Activated CD4-positive, alpha-beta T cell treated with anti-CD3 and anti-CD28 coated beads, Interleukin-2, amount 10 ng/mL, durations not matched to agents 7 days and 5 days (primary cell): ENCODE measurements at regions not wholly inside any gene's neighbourhood (a gene's known extent, or its start where the extent isn't known, plus 50 kb on each side); places are given as distances from the start of the nearest gene placed in this dataset.

ENCODE experiments used
- CTCF ChIA-PET: fragments of 350-600 bp; sonication (Branson Sonifier 250); formaldehyde crosslinking; loops from one replicate; lab custom pipeline; 2021; ENCODE audit warnings: antibody characterized with exemption; lab: Charles Lee
- POLR2A ChIA-PET: fragments of 350-600 bp; sonication (Branson Sonifier 250); formaldehyde crosslinking; loops from one replicate; lab custom pipeline; 2021; ENCODE audit warnings: antibody characterized with exemption; lab: Charles Lee
- DNase-seq: peaks from one replicate; pipeline ENCODE4 v3.0.0-alpha.2; 2020
- H3K27ac Mint-ChIP-seq: one replicate; pipeline ENCODE4 v1.8.0; 2021; ENCODE audit warnings: mild to moderate bottlenecking, moderate library complexity, mixed read lengths
- H3K27me3 Mint-ChIP-seq: one replicate; pipeline ENCODE4 v1.8.0; 2021; ENCODE audit warnings: mixed read lengths
- H3K36me3 Mint-ChIP-seq: one replicate; pipeline ENCODE4 v1.8.0; 2021; ENCODE audit warnings: low read depth, mixed read lengths
- H3K4me1 Mint-ChIP-seq: one replicate; pipeline ENCODE4 v1.8.0; 2021; ENCODE audit warnings: mixed read lengths
- H3K4me3 Mint-ChIP-seq: one replicate; pipeline ENCODE4 v1.8.0; 2021; ENCODE audit warnings: mild to moderate bottlenecking, moderate library complexity, mixed read lengths
- H3K9me3 Mint-ChIP-seq: one replicate; pipeline ENCODE4 v1.8.0; 2021; ENCODE audit warnings: mixed read lengths

- Mint-ChIP-seq H3K27me3 (peaks cover 11% of the 10 kb centered on the region), H3K4me1 (no peaks in the 10 kb centered on the region), H3K9me3 (no peaks in the 10 kb centered on the region), H3K4me3 (no peak overlapping the region), H3K27ac (no peak overlapping the region), H3K36me3 (no peaks in the 10 kb centered on the region)
- no peak for DNase-seq
- CTCF ChIA-PET, result no interaction called here
- POLR2A ChIA-PET, result no interaction called here
Observed at GRCh38 chr2:219713110-219713509, 85.7 kb downstream of the SLC4A3 start.

- Mint-ChIP-seq H3K27me3 (peaks cover 11% of the 10 kb centered on the region), H3K4me3 (no peak overlapping the region), H3K9me3 (no peaks in the 10 kb centered on the region), H3K27ac (no peak overlapping the region), H3K36me3 (no peaks in the 10 kb centered on the region), H3K4me1 (no peaks in the 10 kb centered on the region)
- ChIA-PET CTCF (no interaction called here), POLR2A (no interaction called here)
- no peak for DNase-seq
Observed at GRCh38 chr2:219714681-219715400, 87.4 kb downstream of the SLC4A3 start.

GRCh38 chr2:219718066-219718465 lies 90.6 kb downstream of the SLC4A3 start:
- Mint-ChIP-seq H3K4me3 (no peak overlapping the region), H3K27ac (no peak overlapping the region), H3K4me1 (no peaks in the 10 kb centered on the region), H3K27me3 (peaks cover 9% of the 10 kb centered on the region), H3K36me3 (no peaks in the 10 kb centered on the region), H3K9me3 (no peaks in the 10 kb centered on the region)
- ChIA-PET CTCF (no interaction called here), POLR2A (no interaction called here)
- no peak for DNase-seq

DNA sequence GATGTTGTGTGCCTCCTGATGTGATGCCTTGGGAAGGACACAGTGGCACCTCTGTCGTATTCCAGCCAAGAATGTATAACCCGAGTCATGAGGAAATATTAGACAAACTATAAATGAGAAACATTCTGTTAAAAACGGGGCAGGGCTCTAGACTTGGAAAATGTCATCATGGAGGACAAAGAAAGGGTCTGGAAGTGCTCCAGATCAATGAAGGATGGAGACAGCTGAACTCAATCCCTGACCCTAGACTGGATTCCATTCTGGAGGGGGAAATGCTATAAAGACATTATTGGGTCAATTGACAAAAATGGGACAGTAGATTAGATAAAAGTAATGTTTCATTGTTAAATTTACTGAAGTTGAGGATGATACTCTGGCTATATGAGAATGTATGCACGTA lies 92.1 kb downstream of the SLC4A3 start:
- Mint-ChIP-seq H3K4me1 (no peaks in the 10 kb centered on the region), H3K27ac (no peak overlapping the region), H3K36me3 (no peaks in the 10 kb centered on the region), H3K9me3 (no peaks in the 10 kb centered on the region), H3K27me3 (peaks cover 9% of the 10 kb centered on the region), H3K4me3 (no peak overlapping the region)
- ChIA-PET POLR2A (no interaction called here), CTCF (no interaction called here)
- DNase-seq, result no peak

DNA sequence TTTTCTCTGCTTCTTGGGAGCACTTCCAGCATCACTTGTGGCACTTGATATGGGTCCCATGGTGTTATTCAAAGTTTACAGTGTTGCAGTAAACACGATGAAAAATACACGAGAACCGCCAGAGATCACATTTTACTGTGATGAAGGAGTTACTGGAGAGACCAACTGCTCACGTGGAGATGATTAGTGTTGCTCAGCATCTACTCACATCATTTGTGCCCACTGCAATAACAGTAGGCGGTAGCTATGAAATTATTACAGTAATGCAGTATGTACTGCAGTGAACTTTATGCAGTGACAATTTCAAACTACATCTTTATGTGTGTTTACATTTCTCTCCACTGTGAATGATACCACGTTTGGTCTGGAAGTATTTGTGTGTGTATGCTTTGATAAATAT lies 93.5 kb downstream of the SLC4A3 start:
- Mint-ChIP-seq H3K27ac (no peak overlapping the region), H3K9me3 (no peaks in the 10 kb centered on the region), H3K4me1 (no peaks in the 10 kb centered on the region), H3K27me3 (peaks cover 4% of the 10 kb centered on the region), H3K4me3 (no peak overlapping the region), H3K36me3 (no peaks in the 10 kb centered on the region)
- POLR2A ChIA-PET, result no interaction called here
- no peak for DNase-seq
- CTCF ChIA-PET, result interaction anchor here (1.0 kb wide), 1 partner anchor 16 kb away, joined by 3 read pairs; no protein-coding TSS in a partner anchor

DNA sequence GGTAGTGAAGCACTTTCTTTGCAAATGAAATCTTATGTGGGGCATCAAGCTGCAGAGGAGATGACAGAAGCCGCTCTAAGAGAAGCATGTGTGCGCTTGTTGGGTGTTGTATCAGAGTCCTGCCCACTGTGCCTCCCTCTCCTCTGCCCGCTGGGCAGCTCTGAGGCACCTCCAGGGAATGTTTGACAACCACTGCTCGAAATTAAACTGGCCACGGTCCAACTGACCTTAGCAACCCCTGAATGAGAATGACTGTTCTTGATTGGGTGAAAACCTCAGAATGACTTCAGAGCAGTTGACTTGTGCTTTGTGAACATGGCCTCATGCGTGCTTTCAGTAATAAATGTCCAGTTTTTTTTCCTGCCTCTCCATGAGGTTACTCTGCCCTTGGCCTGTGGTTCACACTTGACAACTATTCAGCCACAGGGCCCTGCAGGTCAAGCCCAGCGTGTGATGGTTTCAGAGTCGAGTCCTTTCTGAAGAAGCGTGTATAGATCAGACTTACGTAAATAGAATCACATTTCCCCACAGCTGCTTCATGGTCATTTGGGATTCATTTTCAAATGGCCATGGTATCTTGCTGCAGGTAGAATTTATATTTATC lies 94.9 kb downstream of the SLC4A3 start:
- H3K27me3 Mint-ChIP-seq, result no peaks in the 10 kb centered on the region
- H3K27ac Mint-ChIP-seq, result no peak overlapping the region
- POLR2A ChIA-PET, result no interaction called here
- H3K36me3 Mint-ChIP-seq, result no peaks in the 10 kb centered on the region
- no peak overlapping the region for H3K4me3 Mint-ChIP-seq
- no peaks in the 10 kb centered on the region for H3K9me3 Mint-ChIP-seq
- CTCF ChIA-PET, result no interaction called here
- no peaks in the 10 kb centered on the region for H3K4me1 Mint-ChIP-seq
- DNase-seq, result no peak

GRCh38 chr2:219723311-219723710 lies 95.9 kb downstream of the SLC4A3 start:
- POLR2A ChIA-PET, result no interaction called here
- H3K4me1 Mint-ChIP-seq, result no peaks in the 10 kb centered on the region
- no peaks in the 10 kb centered on the region for H3K27me3 Mint-ChIP-seq
- CTCF ChIA-PET, result interaction anchor here (1.0 kb wide), 1 partner anchor 12 kb away, joined by 4 read pairs; no protein-coding TSS in a partner anchor
- H3K9me3 Mint-ChIP-seq, result no peaks in the 10 kb centered on the region
- no peak overlapping the region for H3K27ac Mint-ChIP-seq
- no peak for DNase-seq
- H3K36me3 Mint-ChIP-seq, result no peaks in the 10 kb centered on the region
- H3K4me3 Mint-ChIP-seq, result no peak overlapping the region

GRCh38 chr2:219724628-219725027 lies 97.2 kb downstream of the SLC4A3 start:
- ChIA-PET POLR2A (no interaction called here), CTCF (no interaction called here)
- Mint-ChIP-seq H3K27ac (no peak overlapping the region), H3K36me3 (no peaks in the 10 kb centered on the region), H3K4me3 (no peak overlapping the region), H3K27me3 (no peaks in the 10 kb centered on the region), H3K9me3 (no peaks in the 10 kb centered on the region), H3K4me1 (no peaks in the 10 kb centered on the region)
- DNase-seq, result no peak

- POLR2A ChIA-PET, result no interaction called here
Observed at GRCh38 chr2:219726916-219727315, 99.5 kb downstream of the SLC4A3 start.

GRCh38 chr2:219727771-219728429 lies 100.5 kb downstream of the SLC4A3 start:
- Mint-ChIP-seq H3K4me3 (no peak overlapping the region), H3K4me1 (no peaks in the 10 kb centered on the region), H3K36me3 (no peaks in the 10 kb centered on the region), H3K27me3 (peaks cover 2% of the 10 kb centered on the region), H3K27ac (no peak overlapping the region), H3K9me3 (no peaks in the 10 kb centered on the region)
- DNase-seq, result no peak
- CTCF ChIA-PET, result no interaction called here
- POLR2A ChIA-PET, result no interaction called here

More at GRCh38 chr2:219726916-219727315, 99.5 kb downstream of the SLC4A3 start:
- DNase-seq, result no peak
- Mint-ChIP-seq H3K4me3 (no peak overlapping the region), H3K4me1 (no peaks in the 10 kb centered on the region), H3K27ac (no peak overlapping the region), H3K36me3 (no peaks in the 10 kb centered on the region), H3K9me3 (no peaks in the 10 kb centered on the region), H3K27me3 (no peaks in the 10 kb centered on the region)
- CTCF ChIA-PET, result no interaction called here

DNA sequence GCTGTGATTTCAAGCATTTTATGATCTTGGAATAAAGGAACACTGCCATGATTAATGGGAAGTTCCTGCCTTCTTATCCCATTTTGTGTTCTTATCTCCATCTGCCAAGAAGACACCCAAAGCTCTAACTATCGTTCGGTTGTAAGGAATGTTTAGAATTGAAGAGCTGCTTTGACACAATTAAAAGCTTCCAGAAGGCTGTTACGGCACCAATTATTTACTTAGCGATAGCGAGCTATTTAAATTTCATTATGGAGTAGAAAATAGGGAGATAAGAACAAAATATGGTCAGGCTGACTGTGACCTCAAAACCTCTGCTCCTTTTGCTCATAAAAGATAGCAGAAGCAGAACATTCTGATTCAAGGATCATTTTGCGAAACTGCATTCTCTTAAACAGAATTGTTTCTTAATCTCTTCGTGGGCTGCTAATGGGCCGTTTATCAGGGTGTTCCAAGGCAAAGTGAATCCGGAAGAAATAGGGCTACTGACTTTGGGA lies 101.6 kb downstream of the SLC4A3 start:
- no peak for DNase-seq
- no peaks in the 10 kb centered on the region for H3K9me3 Mint-ChIP-seq
- no peak overlapping the region for H3K27ac Mint-ChIP-seq
- POLR2A ChIA-PET, result no interaction called here
- no peaks in the 10 kb centered on the region for H3K36me3 Mint-ChIP-seq
- peaks cover 2% of the 10 kb centered on the region for H3K27me3 Mint-ChIP-seq
- CTCF ChIA-PET, result no interaction called here
- no peak overlapping the region for H3K4me3 Mint-ChIP-seq
- no peaks in the 10 kb centered on the region for H3K4me1 Mint-ChIP-seq

GRCh38 chr2:219731173-219731572 lies 103.7 kb downstream of the SLC4A3 start:
- H3K9me3 Mint-ChIP-seq, result no peaks in the 10 kb centered on the region
- H3K27ac Mint-ChIP-seq, result no peak overlapping the region
- DNase-seq, result no peak
- ChIA-PET CTCF (no interaction called here), POLR2A (no interaction called here)
- peaks cover 5% of the 10 kb centered on the region for H3K27me3 Mint-ChIP-seq
- H3K36me3 Mint-ChIP-seq, result no peaks in the 10 kb centered on the region
- no peak overlapping the region for H3K4me3 Mint-ChIP-seq
- no peaks in the 10 kb centered on the region for H3K4me1 Mint-ChIP-seq

DNA sequence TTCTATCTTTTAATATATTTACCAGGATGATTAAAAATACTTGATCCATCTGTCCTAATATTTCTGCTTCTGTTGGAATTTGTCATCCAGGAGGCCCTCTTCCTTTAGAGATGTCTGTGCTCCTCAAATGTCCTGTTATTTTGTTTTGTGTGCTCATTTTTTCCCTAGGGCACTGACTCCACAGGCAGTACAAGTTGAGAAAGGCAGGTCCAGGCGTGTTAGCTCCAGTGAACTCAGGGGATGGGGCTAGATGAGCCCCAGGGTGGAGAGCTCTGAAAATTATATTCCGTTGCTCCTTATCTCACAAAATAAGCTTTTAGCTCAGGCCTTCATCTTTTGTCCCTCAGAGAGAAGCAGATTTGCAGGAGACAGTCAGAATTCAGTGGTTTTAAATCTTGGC lies 105.7 kb downstream of the SLC4A3 start:
- Mint-ChIP-seq H3K9me3 (no peaks in the 10 kb centered on the region), H3K4me1 (no peaks in the 10 kb centered on the region), H3K27me3 (peaks cover 9% of the 10 kb centered on the region), H3K4me3 (no peak overlapping the region), H3K27ac (no peak overlapping the region), H3K36me3 (no peaks in the 10 kb centered on the region)
- POLR2A ChIA-PET, result no interaction called here
- no peak for DNase-seq
- CTCF ChIA-PET, result no interaction called here
